ENCODE measurements at regions not wholly inside any gene's neighbourhood (a gene's known extent, or its start where the extent isn't known, plus 50 kb on each side); places are given as distances from the start of the nearest gene placed in this dataset.
A peak's percentile ranks its signal among the peaks of the same experiment; 100 is the strongest.

GRCh38 chr4:20313237-20314030, 61.7 kb downstream of the SLIT2 start:
- Mint-ChIP-seq H3K27me3 (ENCODE audit: insufficient read depth, low read depth, poor library complexity) (no peaks in the 10 kb centered on the region), H3K9me3 (no peaks in the 10 kb centered on the region), H3K4me1 (peaks cover 5% of the 10 kb centered on the region), H3K36me3 (ENCODE audit: low read depth) (no peaks in the 10 kb centered on the region), H3K27ac (no peak overlapping the region), H3K4me3 (no peak overlapping the region)
- no peaks in the 10 kb centered on the region for H3F3A ChIP-seq (replicated peaks; ENCODE audit: low read depth)
- no peak overlapping the region for H2AFZ ChIP-seq
- peak; percentile 85 for DNase-seq (ENCODE audit: low spot score)
- peak; percentile 100 for ATAC-seq
- H4K20me1 ChIP-seq (replicated peaks; ENCODE audit: insufficient read depth), result no peaks in the 10 kb centered on the region
- no peaks in the 10 kb centered on the region for H3K9me2 ChIP-seq (ENCODE audit: insufficient read depth)
- H3K27me3 ChIP-seq (ENCODE audit: insufficient read depth), result no peaks in the 10 kb centered on the region
- H3K4me1 ChIP-seq (ENCODE audit: insufficient read depth), result peaks cover 6% of the 10 kb centered on the region
- no peak overlapping the region for H3K27ac ChIP-seq (ENCODE audit: low read depth)
- H3K4me2 ChIP-seq, result no peak overlapping the region
- H3K36me3 ChIP-seq (ENCODE audit: insufficient read depth), result no peaks in the 10 kb centered on the region
- TF ChIP-seq CREB1 (CRISPR knock-in tag; IDR thresholded peaks at IDR 0.05; ENCODE audit: low read depth), result peak; percentile 54; the same call in 1 of the 2 replicates
- TF ChIP-seq EZH2 (IDR thresholded peaks at IDR 0.05; ENCODE audit: low read depth, unreplicated experiment), result no peak
- peak; percentile 72 to 96 for TF ChIP-seq CTCF (conservative IDR thresholded peaks at IDR 0.05; ENCODE audit: low read depth in 2 of 2)
- no peaks in the 10 kb centered on the region for H3K79me2 ChIP-seq (replicated peaks; ENCODE audit: insufficient read depth)
- no peak overlapping the region for H3K4me3 ChIP-seq

GRCh38 chr4:20317424-20317985, 65.8 kb downstream of the SLIT2 start:
- no peaks in the 10 kb centered on the region for H3K27me3 Mint-ChIP-seq (ENCODE audit: insufficient read depth, low read depth, poor library complexity)
- H2AFZ ChIP-seq, result no peak overlapping the region
- no peaks in the 10 kb centered on the region for H3K27me3 ChIP-seq (ENCODE audit: insufficient read depth)
- no peaks in the 10 kb centered on the region for H4K20me1 ChIP-seq (replicated peaks; ENCODE audit: insufficient read depth)
- H3K4me3 ChIP-seq, result no peak overlapping the region
- no peaks in the 10 kb centered on the region for H3K79me2 ChIP-seq (replicated peaks; ENCODE audit: insufficient read depth)
- H3K36me3 ChIP-seq (ENCODE audit: insufficient read depth), result no peaks in the 10 kb centered on the region
- H3K4me1 Mint-ChIP-seq, result peaks cover 10% of the 10 kb centered on the region
- H3F3A ChIP-seq (replicated peaks; ENCODE audit: low read depth), result no peaks in the 10 kb centered on the region
- no peak overlapping the region for H3K27ac ChIP-seq (ENCODE audit: low read depth)
- H3K4me3 Mint-ChIP-seq, result no peak overlapping the region
- H3K4me2 ChIP-seq, result no peak overlapping the region
- ATAC-seq, result no peak
- H3K4me1 ChIP-seq (ENCODE audit: insufficient read depth), result peaks cover 15% of the 10 kb centered on the region
- H3K9me3 Mint-ChIP-seq, result no peaks in the 10 kb centered on the region
- H3K27ac Mint-ChIP-seq, result no peak overlapping the region
- no peak for DNase-seq (ENCODE audit: low spot score)
- no peaks in the 10 kb centered on the region for H3K36me3 Mint-ChIP-seq (ENCODE audit: low read depth)
- no peaks in the 10 kb centered on the region for H3K9me2 ChIP-seq (ENCODE audit: insufficient read depth)
- no peak for TF ChIP-seq NANOG (IDR thresholded peaks at IDR 0.05; ENCODE audit: borderline replicate concordance)
- no peak for TF ChIP-seq CREB1 (CRISPR knock-in tag; IDR thresholded peaks at IDR 0.05; ENCODE audit: low read depth)
- TF ChIP-seq ZNF114 (CRISPR knock-in tag; IDR thresholded peaks at IDR 0.05), result no peak
- no peak for TF ChIP-seq REST (IDR thresholded peaks at IDR 0.05; ENCODE audit: unreplicated experiment)
- no peak for TF ChIP-seq ZNF331 (CRISPR knock-in tag; IDR thresholded peaks at IDR 0.05; ENCODE audit: low read depth)
- no peak for TF ChIP-seq ZNF462 (CRISPR knock-in tag; IDR thresholded peaks at IDR 0.05)
- no peak for TF ChIP-seq EZH2 (IDR thresholded peaks at IDR 0.05; ENCODE audit: low read depth, unreplicated experiment)
- no peak for TF ChIP-seq JUNB (IDR thresholded peaks at IDR 0.05; ENCODE audit: unreplicated experiment)

Measured in GM23338 (cell line).